ENCODE measurements at regions not wholly inside any gene's neighbourhood (a gene's known extent, or its start where the extent isn't known, plus 50 kb on each side); places are given as distances from the start of the nearest gene placed in this dataset.

DNA sequence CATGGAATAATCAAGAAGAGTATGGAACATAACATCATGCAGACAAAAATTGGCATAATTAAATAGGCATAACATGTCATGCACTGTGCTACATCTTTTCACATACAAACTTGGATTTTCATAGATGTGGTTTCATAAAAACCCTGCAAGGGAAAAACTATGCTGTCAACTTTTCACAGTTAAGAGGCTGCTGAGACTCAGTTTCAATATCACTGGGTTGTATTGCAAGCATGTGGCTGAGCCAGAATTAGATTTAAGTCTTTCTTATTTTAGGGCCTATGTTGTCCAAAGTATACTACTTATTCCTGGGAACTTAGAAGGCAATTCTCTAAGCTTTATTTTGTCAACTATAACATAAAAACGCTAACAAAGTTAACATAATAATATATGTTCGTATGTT is 70.7 kb upstream of the LSAMP start:
- no peak for DNase-seq
- no peaks in the 10 kb centered on the region for H3K27me3 ChIP-seq (ENCODE audit: insufficient read depth, low read length)
- H2AK5ac ChIP-seq (ENCODE audit: insufficient read length, low read length): no peak overlapping the region
- H2BK12ac ChIP-seq (ENCODE audit: insufficient read length, low read depth, low read length): no peak overlapping the region
- no CpG with 5 or more reads among the region's 2 CpGs for WGBS (ENCODE audit: extremely low coverage, insufficient read length, low lambda C conversion rate)
- H2BK120ac ChIP-seq (ENCODE audit: low read depth, low read length, poor library complexity, severe bottlenecking): no peak overlapping the region
- H3K18ac ChIP-seq (ENCODE audit: insufficient read length, low read depth, low read length): no peak overlapping the region
- no peak overlapping the region for H3K4ac ChIP-seq (ENCODE audit: low read depth, low read length)
- Mint-ChIP-seq H3K27ac (no peak overlapping the region), H3K9me3 (peaks cover 3 to 8% of the 10 kb centered on the region in 2 experiments; a peak in 4 of 5 replicates), H3K4me1 (peaks cover 16 to 20% of the 10 kb centered on the region in 2 experiments), H3K4me3 (no peak overlapping the region), H3K27me3 (ENCODE audit: low read depth) (no peaks in the 10 kb centered on the region), H3K36me3 (ENCODE audit: insufficient read depth in 1 of 3, low read depth in 3 of 3) (peaks cover 0 to 1% (median 0%) of the 10 kb centered on the region in 3 experiments; a peak in 3 of 7 replicates)
- H2BK15ac ChIP-seq (ENCODE audit: low read depth, low read length): no peak overlapping the region
- no peaks in the 10 kb centered on the region for H3K79me2 ChIP-seq (ENCODE audit: insufficient read depth, low read length)
- no peak overlapping the region for H3K23ac ChIP-seq (ENCODE audit: insufficient read length, low read depth, low read length)
- no peak overlapping the region for H4K8ac ChIP-seq (replicated peaks; ENCODE audit: insufficient read length, low read depth, low read length)
- no peak overlapping the region for H3K27ac ChIP-seq (ENCODE audit: insufficient read length, low read depth, low read length)
- H3K9ac ChIP-seq (ENCODE audit: extremely low read depth, insufficient read length, low read length): no peak overlapping the region
- no peaks in the 10 kb centered on the region for H4K20me1 ChIP-seq (ENCODE audit: control insufficient read depth, insufficient read depth, insufficient read length)
- H2BK5ac ChIP-seq (ENCODE audit: insufficient read length, low read length): no peak overlapping the region
- no peaks in the 10 kb centered on the region for H3K79me1 ChIP-seq (ENCODE audit: insufficient read depth, low read depth, low read length, poor library complexity, severe bottlenecking)
- H3K4me2 ChIP-seq (ENCODE audit: insufficient read depth, insufficient read length, low read length): no peak overlapping the region
- no peaks in the 10 kb centered on the region for H3K4me1 ChIP-seq (ENCODE audit: insufficient read depth, low read length)
- TF ChIP-seq CTCF (conservative IDR thresholded peaks at IDR 0.05): no peak
- H4K91ac ChIP-seq (ENCODE audit: insufficient read length, low read depth, low read length): no peak overlapping the region
- no peak overlapping the region for H3K14ac ChIP-seq (ENCODE audit: insufficient read depth, low read length)
- no peaks in the 10 kb centered on the region for H3K23me2 ChIP-seq (ENCODE audit: insufficient read length, low read depth, low read length, poor library complexity, severe bottlenecking)
- no peak overlapping the region for H2AFZ ChIP-seq (ENCODE audit: low read length)
- H3T11ph ChIP-seq (ENCODE audit: low read length): no peak overlapping the region
- H3K9me3 ChIP-seq (ENCODE audit: control insufficient read depth, low read depth, low read length): no peaks in the 10 kb centered on the region
- no peak overlapping the region for H3K56ac ChIP-seq (ENCODE audit: insufficient read length, low read depth, low read length)
- no peak overlapping the region for H4K5ac ChIP-seq (ENCODE audit: insufficient read length, low read depth, low read length)
- H2BK20ac ChIP-seq (ENCODE audit: low read depth, low read length, poor library complexity, severe bottlenecking): no peak overlapping the region
